ENCODE measurements at regions not wholly inside any gene's neighbourhood (a gene's known extent, or its start where the extent isn't known, plus 50 kb on each side); places are given as distances from the start of the nearest gene placed in this dataset.
"Not testable (repeated sequence)": the region's sequence is repeated elsewhere in the genome, so short reads cannot be mapped to it uniquely, and the experiment has no call there.

GRCh38 chr10:25808372-25808771, 125.7 kb upstream of the MYO3A start:
- DNase-seq (ENCODE audit: low spot score): no peak

- no peak for DNase-seq (ENCODE audit: low spot score)
These were observed 122.9 kb upstream of the MYO3A start for GRCh38 chr10:25811052-25811685.

GRCh38 chr10:25813511-25813910, 120.5 kb upstream of the MYO3A start:
- DNase-seq (ENCODE audit: low spot score): no peak

GRCh38 chr10:25815236-25815635, 118.8 kb upstream of the MYO3A start:
- no peak for DNase-seq (ENCODE audit: low spot score)

- no peak for DNase-seq (ENCODE audit: low spot score)
These were observed 117.8 kb upstream of the MYO3A start for GRCh38 chr10:25815999-25816768.

- no peak for DNase-seq (ENCODE audit: low spot score)
These were observed 116.8 kb upstream of the MYO3A start for GRCh38 chr10:25817200-25817599.

GRCh38 chr10:25818751-25819150, 115.3 kb upstream of the MYO3A start:
- no peak for DNase-seq (ENCODE audit: low spot score)

- DNase-seq (ENCODE audit: low spot score): no peak
These were observed 113.6 kb upstream of the MYO3A start for GRCh38 chr10:25820472-25820871.

GRCh38 chr10:25820874-25821273, 113.2 kb upstream of the MYO3A start:
- peak; percentile 39 for DNase-seq (ENCODE audit: low spot score)

GRCh38 chr10:25824050-25824449, 110.0 kb upstream of the MYO3A start:
- no peak for DNase-seq (ENCODE audit: low spot score)

- DNase-seq (ENCODE audit: low spot score): no peak
These were observed 105.6 kb upstream of the MYO3A start for GRCh38 chr10:25828475-25828874.

GRCh38 chr10:25831080-25831479, 102.9 kb upstream of the MYO3A start:
- no peak for DNase-seq (ENCODE audit: low spot score)

GRCh38 chr10:25839683-25840082, 94.3 kb upstream of the MYO3A start:
- no peak for DNase-seq (ENCODE audit: low spot score)

- not testable (repeated sequence) for DNase-seq (ENCODE audit: low spot score)
These were observed 93.2 kb upstream of the MYO3A start for GRCh38 chr10:25840875-25841274.

GRCh38 chr10:25842146-25842545, 91.9 kb upstream of the MYO3A start:
- DNase-seq (ENCODE audit: low spot score): no peak

- DNase-seq (ENCODE audit: low spot score): no peak
These were observed 90.4 kb upstream of the MYO3A start for GRCh38 chr10:25843551-25844170.

- not testable (repeated sequence) for DNase-seq (ENCODE audit: low spot score)
These were observed 89.3 kb upstream of the MYO3A start for GRCh38 chr10:25844716-25845115.

- DNase-seq (ENCODE audit: low spot score): no peak
These were observed 84.8 kb upstream of the MYO3A start for GRCh38 chr10:25849268-25849667.

GRCh38 chr10:25849988-25850387, 84.0 kb upstream of the MYO3A start:
- DNase-seq (ENCODE audit: low spot score): no peak

- no peak for DNase-seq (ENCODE audit: low spot score)
These were observed 82.5 kb upstream of the MYO3A start for GRCh38 chr10:25851548-25851947.

GRCh38 chr10:25852364-25852941, 81.6 kb upstream of the MYO3A start:
- no peak for DNase-seq (ENCODE audit: low spot score)

GRCh38 chr10:25858076-25858475, 76.0 kb upstream of the MYO3A start:
- DNase-seq (ENCODE audit: low spot score): no peak

GRCh38 chr10:25865267-25865666, 68.8 kb upstream of the MYO3A start:
- DNase-seq (ENCODE audit: low spot score): peak; percentile 86

All from pons (tissue), 1 donor.